Liver (tissue), 8 donors: ENCODE measurements at regions not wholly inside any gene's neighbourhood (a gene's known extent, or its start where the extent isn't known, plus 50 kb on each side); places are given as distances from the start of the nearest gene placed in this dataset.

Experiments
- DNase-seq: peaks from one replicate; pipeline ENCODE4 v3.0.0-alpha.2; 2017; ENCODE audit warnings: low spot score
- H3K27ac ChIP-seq, 2 donors: one replicate each; pipeline ENCODE4 v1.7.0; 2013; ENCODE audit warnings: inconsistent platforms in 2 of 2, low read length in 2 of 2, control low read depth in 1 of 2, low read depth in 1 of 2, mild to moderate bottlenecking in 1 of 2
- H3K27me3 ChIP-seq, 4 donors: one replicate each; pipeline versions ENCODE4 v1.6.1 to v1.7.0; 2013; ENCODE audit warnings: low read length in 3 of 4, inconsistent platforms in 1 of 4, mild to moderate bottlenecking in 1 of 4, moderate library complexity in 1 of 4; ENCODE audit not compliant: control insufficient read depth in 4 of 4, insufficient read depth in 4 of 4
- H3K36me3 ChIP-seq, 4 donors: one replicate each; pipeline versions ENCODE4 v1.6.1 to v1.7.0; 2013; ENCODE audit warnings: low read length in 3 of 4, mild to moderate bottlenecking in 3 of 4, low read depth in 1 of 4, moderate library complexity in 1 of 4; ENCODE audit not compliant: control insufficient read depth in 4 of 4, insufficient read depth in 3 of 4
- H3K4me1 ChIP-seq, 4 donors: one replicate each; pipeline versions ENCODE4 v1.6.1 to v1.7.0; 2013; ENCODE audit warnings: low read length in 3 of 4, mild to moderate bottlenecking in 3 of 4, moderate library complexity in 1 of 4; ENCODE audit not compliant: control insufficient read depth in 4 of 4, insufficient read depth in 4 of 4
- H3K4me3 ChIP-seq, 3 donors: one replicate each; pipeline versions ENCODE4 v1.6.1 to v1.7.0; 2013; ENCODE audit warnings: low read length in 3 of 3, control low read depth in 1 of 3, low read depth in 1 of 3, mild to moderate bottlenecking in 1 of 3
- H3K9ac ChIP-seq, 2 donors: one replicate each; pipeline ENCODE4 v1.7.0; 2013; ENCODE audit warnings: low read length in 2 of 2, mild to moderate bottlenecking in 2 of 2, moderate library complexity in 2 of 2, control low read depth in 1 of 2, low read depth in 1 of 2
- H3K9me3 ChIP-seq, 4 donors: one replicate each; pipeline versions ENCODE4 v1.6.1 to v1.7.0; 2013; ENCODE audit warnings: low read length in 3 of 4; ENCODE audit not compliant: control insufficient read depth in 4 of 4
- EGR1 ChIP-seq, 2 donors: IDR thresholded peaks; 2 replicates each; pipeline ENCODE4 v1.6.1; 2016 to 2018; ENCODE audit warnings: antibody characterized with exemption in 2 of 2, low read depth in 2 of 2
- FOXA1 ChIP-seq: IDR thresholded peaks from 2 replicates; pipeline ENCODE4 v1.6.1; 2016; ENCODE audit warnings: antibody characterized with exemption
- FOXA2 ChIP-seq: IDR thresholded peaks from 2 replicates; pipeline ENCODE4 v1.6.1; 2016; ENCODE audit warnings: antibody characterized with exemption
- GABPA ChIP-seq, 2 donors: IDR thresholded peaks in 1 of 2; conservative IDR thresholded peaks in 1 of 2; 2 replicates each; pipeline ENCODE4 v1.6.1; 2016; ENCODE audit warnings: antibody characterized with exemption in 2 of 2, mild to moderate bottlenecking in 1 of 2, moderate library complexity in 1 of 2
- HNF4A ChIP-seq, 2 donors: conservative IDR thresholded peaks; 2 replicates each; pipeline ENCODE4 v1.6.1; 2016; ENCODE audit warnings: antibody characterized with exemption in 2 of 2, mild to moderate bottlenecking in 2 of 2
- HNF4G ChIP-seq: IDR thresholded peaks from 2 replicates; pipeline ENCODE4 v1.6.1; 2016; ENCODE audit warnings: antibody characterized with exemption
- JUND ChIP-seq, 2 donors: IDR thresholded peaks; 2 replicates each; pipeline ENCODE4 v1.6.1; 2016; ENCODE audit warnings: antibody characterized with exemption in 2 of 2
- RAD21 ChIP-seq, 2 donors: IDR thresholded peaks; 2 replicates each; pipeline ENCODE4 v1.6.1; 2016; ENCODE audit warnings: antibody characterized with exemption in 2 of 2, mild to moderate bottlenecking in 2 of 2
- SP1 ChIP-seq: IDR thresholded peaks from 2 replicates; pipeline ENCODE4 v1.6.1; 2018; ENCODE audit warnings: antibody characterized with exemption, mild to moderate bottlenecking
- TAF1 ChIP-seq: conservative IDR thresholded peaks from 2 replicates; pipeline ENCODE4 v1.6.1; 2016; ENCODE audit warnings: antibody characterized with exemption, mild to moderate bottlenecking
- YY1 ChIP-seq: IDR thresholded peaks from 2 replicates; pipeline ENCODE4 v1.6.1; 2016; ENCODE audit warnings: antibody characterized with exemption, mild to moderate bottlenecking
- WGBS: extraction: QIAGEN DNeasy Blood & Tissue Kit; methylation state at CpG from one replicate; pipeline ENCODE4 v1.1.7; 2013; 5-methylcytosine and 5-hydroxymethylcytosine counted together
- TF ChIP-seq, protein P1 (sequence below): IDR thresholded peaks from 2 replicates; pipeline ENCODE4 v1.6.1; 2016; ENCODE audit warnings: antibody characterized with exemption, mild to moderate bottlenecking
- TF ChIP-seq, protein P2 (sequence below): IDR thresholded peaks from 2 replicates; pipeline ENCODE4 v1.6.1; 2016; ENCODE audit warnings: antibody characterized with exemption
- TF ChIP-seq, protein P3 (sequence below): IDR thresholded peaks from 2 replicates; pipeline ENCODE4 v1.6.1; 2016; ENCODE audit warnings: antibody characterized with exemption
- TF ChIP-seq, protein P4 (sequence below): IDR thresholded peaks from 2 replicates; pipeline ENCODE4 v1.6.1; 2016; ENCODE audit warnings: antibody characterized with exemption
- TF ChIP-seq, protein P5 (sequence below): fragments of 150-350 bp; IDR thresholded peaks from 2 replicates; pipeline ENCODE4 v1.5.1; 2017; ENCODE audit warnings: improper control_type of control experiment, low read depth, low read length; ENCODE audit not compliant: missing input control
- donor health status: healthy.
- donor health status: healthy.
- donor health status: healthy.
- donor health status: healthy.
- donor health status: healthy.

DNA sequence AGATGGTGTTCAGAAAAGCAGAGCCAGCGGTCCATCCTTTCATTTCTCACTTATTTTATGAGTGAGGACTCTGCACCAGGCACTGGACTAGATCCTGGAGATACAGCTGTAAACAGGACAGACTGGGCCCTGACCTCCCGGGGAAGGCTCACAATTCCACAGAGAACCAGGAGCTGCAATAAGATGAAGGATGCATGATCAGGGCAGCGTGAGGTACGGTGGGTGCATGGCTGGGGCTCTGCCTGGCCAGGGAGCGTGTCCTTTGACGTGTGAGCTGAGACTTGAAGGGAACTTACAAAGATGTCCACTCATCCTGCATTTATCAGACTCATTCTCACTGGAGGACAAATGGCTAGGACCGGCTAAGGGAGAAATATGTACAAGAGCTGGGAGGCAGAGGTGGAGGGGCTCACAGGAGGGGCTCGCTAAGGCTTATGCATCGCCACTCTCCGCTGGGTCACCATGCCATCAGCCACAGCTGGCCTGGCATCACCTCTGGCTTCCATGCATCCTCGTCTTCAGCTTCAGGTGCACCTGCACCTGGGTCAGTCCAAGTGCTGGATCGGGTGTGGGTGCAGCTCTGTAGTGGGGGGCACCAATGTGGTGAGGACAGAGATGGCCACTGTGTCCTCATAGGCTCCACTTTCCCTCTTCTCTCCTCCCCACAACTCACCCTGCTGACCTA is 213.9 kb downstream of the TOMM20 start:
- Histone ChIP-seq H3K9me3 (no peaks in the 10 kb centered on the region), H3K27ac (no peak overlapping the region), H3K4me3 (no peak overlapping the region), H3K9ac (no peak overlapping the region), H3K27me3 (no peaks in the 10 kb centered on the region), H3K36me3 (no peaks in the 10 kb centered on the region), H3K4me1 (peaks cover 15 to 29% (median 22%) of the 10 kb centered on the region in 4 donors)
- DNase-seq = no peak
- TF ChIP-seq YY1 = no peak
- WGBS = 96% methylated on average over 12 of the region's 12 CpGs

DNA sequence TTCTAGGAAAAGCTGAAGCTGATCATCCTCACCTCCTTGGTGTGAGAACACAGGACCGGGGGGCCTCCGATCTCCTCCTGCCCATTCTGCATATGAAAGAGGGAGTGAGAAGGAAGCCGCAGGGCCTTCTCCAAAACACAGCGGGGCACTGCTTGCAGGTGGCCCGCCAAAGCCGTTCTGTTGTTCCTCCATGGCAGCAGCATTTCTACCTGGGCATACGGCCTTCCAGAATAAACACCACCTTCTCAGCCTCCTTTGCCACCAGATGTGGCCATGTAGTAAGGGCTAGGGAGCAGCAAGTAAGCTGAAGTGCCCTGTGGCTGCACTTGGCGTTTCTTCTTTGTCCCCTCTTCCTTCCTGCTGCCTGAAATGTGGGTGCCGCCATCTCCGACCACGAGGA is 214.9 kb downstream of the TOMM20 start:
- no peak for DNase-seq
- no peak for TF ChIP-seq SP1
- TF ChIP-seq, protein P1, sequence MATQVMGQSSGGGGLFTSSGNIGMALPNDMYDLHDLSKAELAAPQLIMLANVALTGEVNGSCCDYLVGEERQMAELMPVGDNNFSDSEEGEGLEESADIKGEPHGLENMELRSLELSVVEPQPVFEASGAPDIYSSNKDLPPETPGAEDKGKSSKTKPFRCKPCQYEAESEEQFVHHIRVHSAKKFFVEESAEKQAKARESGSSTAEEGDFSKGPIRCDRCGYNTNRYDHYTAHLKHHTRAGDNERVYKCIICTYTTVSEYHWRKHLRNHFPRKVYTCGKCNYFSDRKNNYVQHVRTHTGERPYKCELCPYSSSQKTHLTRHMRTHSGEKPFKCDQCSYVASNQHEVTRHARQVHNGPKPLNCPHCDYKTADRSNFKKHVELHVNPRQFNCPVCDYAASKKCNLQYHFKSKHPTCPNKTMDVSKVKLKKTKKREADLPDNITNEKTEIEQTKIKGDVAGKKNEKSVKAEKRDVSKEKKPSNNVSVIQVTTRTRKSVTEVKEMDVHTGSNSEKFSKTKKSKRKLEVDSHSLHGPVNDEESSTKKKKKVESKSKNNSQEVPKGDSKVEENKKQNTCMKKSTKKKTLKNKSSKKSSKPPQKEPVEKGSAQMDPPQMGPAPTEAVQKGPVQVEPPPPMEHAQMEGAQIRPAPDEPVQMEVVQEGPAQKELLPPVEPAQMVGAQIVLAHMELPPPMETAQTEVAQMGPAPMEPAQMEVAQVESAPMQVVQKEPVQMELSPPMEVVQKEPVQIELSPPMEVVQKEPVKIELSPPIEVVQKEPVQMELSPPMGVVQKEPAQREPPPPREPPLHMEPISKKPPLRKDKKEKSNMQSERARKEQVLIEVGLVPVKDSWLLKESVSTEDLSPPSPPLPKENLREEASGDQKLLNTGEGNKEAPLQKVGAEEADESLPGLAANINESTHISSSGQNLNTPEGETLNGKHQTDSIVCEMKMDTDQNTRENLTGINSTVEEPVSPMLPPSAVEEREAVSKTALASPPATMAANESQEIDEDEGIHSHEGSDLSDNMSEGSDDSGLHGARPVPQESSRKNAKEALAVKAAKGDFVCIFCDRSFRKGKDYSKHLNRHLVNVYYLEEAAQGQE = no peak
- no peak for TF ChIP-seq RAD21 (IDR thresholded peaks at IDR 0.05)
- TF ChIP-seq TAF1 = no peak
- TF ChIP-seq EGR1 (IDR thresholded peaks at IDR 0.05; ENCODE audit: low read depth in 2 of 2) = no peak
- TF ChIP-seq, protein P2, sequence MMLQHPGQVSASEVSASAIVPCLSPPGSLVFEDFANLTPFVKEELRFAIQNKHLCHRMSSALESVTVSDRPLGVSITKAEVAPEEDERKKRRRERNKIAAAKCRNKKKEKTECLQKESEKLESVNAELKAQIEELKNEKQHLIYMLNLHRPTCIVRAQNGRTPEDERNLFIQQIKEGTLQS = no peak
- no peak for TF ChIP-seq HNF4A (conservative IDR thresholded peaks at IDR 0.05)
- TF ChIP-seq FOXA1 = no peak
- TF ChIP-seq HNF4G = no peak
- TF ChIP-seq, protein P3, sequence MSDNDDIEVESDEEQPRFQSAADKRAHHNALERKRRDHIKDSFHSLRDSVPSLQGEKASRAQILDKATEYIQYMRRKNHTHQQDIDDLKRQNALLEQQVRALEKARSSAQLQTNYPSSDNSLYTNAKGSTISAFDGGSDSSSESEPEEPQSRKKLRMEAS = no peak
- TF ChIP-seq, protein P4, sequence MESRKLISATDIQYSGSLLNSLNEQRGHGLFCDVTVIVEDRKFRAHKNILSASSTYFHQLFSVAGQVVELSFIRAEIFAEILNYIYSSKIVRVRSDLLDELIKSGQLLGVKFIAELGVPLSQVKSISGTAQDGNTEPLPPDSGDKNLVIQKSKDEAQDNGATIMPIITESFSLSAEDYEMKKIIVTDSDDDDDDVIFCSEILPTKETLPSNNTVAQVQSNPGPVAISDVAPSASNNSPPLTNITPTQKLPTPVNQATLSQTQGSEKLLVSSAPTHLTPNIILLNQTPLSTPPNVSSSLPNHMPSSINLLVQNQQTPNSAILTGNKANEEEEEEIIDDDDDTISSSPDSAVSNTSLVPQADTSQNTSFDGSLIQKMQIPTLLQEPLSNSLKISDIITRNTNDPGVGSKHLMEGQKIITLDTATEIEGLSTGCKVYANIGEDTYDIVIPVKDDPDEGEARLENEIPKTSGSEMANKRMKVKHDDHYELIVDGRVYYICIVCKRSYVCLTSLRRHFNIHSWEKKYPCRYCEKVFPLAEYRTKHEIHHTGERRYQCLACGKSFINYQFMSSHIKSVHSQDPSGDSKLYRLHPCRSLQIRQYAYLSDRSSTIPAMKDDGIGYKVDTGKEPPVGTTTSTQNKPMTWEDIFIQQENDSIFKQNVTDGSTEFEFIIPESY = no peak
- no peak for TF ChIP-seq JUND (IDR thresholded peaks at IDR 0.05)
- no peak for TF ChIP-seq FOXA2
- TF ChIP-seq, protein P5, sequence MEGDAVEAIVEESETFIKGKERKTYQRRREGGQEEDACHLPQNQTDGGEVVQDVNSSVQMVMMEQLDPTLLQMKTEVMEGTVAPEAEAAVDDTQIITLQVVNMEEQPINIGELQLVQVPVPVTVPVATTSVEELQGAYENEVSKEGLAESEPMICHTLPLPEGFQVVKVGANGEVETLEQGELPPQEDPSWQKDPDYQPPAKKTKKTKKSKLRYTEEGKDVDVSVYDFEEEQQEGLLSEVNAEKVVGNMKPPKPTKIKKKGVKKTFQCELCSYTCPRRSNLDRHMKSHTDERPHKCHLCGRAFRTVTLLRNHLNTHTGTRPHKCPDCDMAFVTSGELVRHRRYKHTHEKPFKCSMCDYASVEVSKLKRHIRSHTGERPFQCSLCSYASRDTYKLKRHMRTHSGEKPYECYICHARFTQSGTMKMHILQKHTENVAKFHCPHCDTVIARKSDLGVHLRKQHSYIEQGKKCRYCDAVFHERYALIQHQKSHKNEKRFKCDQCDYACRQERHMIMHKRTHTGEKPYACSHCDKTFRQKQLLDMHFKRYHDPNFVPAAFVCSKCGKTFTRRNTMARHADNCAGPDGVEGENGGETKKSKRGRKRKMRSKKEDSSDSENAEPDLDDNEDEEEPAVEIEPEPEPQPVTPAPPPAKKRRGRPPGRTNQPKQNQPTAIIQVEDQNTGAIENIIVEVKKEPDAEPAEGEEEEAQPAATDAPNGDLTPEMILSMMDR = no peak
- TF ChIP-seq YY1 = no peak
- no peak for TF ChIP-seq GABPA (IDR thresholded peaks at IDR 0.05 in 1 of 2, conservative IDR thresholded peaks at IDR 0.05 in 1 of 2)
- Histone ChIP-seq H3K4me1 (peaks cover 6 to 20% (median 15%) of the 10 kb centered on the region in 4 donors), H3K9me3 (no peaks in the 10 kb centered on the region), H3K27me3 (no peaks in the 10 kb centered on the region), H3K4me3 (no peak overlapping the region), H3K27ac (no peak overlapping the region), H3K36me3 (no peaks in the 10 kb centered on the region), H3K9ac (no peak overlapping the region)
- 90% methylated on average over 11 of the region's 11 CpGs for WGBS
